GM19324 (cell line): ENCODE measurements at regions not wholly inside any gene's neighbourhood (a gene's known extent, or its start where the extent isn't known, plus 50 kb on each side); places are given as distances from the start of the nearest gene placed in this dataset.
"Not testable (repeated sequence)": the region's sequence is repeated elsewhere in the genome, so short reads cannot be mapped to it uniquely, and the experiment has no call there.

Experiments used
- ATAC-seq: cut with Tn5 transposase; IDR thresholded peaks from one replicate; pipeline ENCODE4 v1.9.1; 2021; ENCODE audit warnings: mild to moderate bottlenecking, moderate library complexity; ENCODE audit not compliant: unreplicated experiment, low FRiP score

- no peak for ATAC-seq
These were observed 152.7 kb downstream of the C4orf33 start for GRCh38 chr4:129248621-129249020.

GRCh38 chr4:129254126-129254525, 158.2 kb downstream of the C4orf33 start:
- ATAC-seq, result no peak

GRCh38 chr4:129254526-129254925, 158.6 kb downstream of the C4orf33 start:
- no peak for ATAC-seq

- no peak for ATAC-seq
These were observed 165.6 kb downstream of the C4orf33 start for GRCh38 chr4:129261584-129261983.

GRCh38 chr4:129264008-129264657, 168.2 kb downstream of the C4orf33 start:
- peak; percentile 97 for ATAC-seq

- ATAC-seq, result no peak
These were observed 182.9 kb downstream of the C4orf33 start for GRCh38 chr4:129278868-129279267.

GRCh38 chr4:129282293-129282692, 186.3 kb downstream of the C4orf33 start:
- no peak for ATAC-seq

- not testable (repeated sequence) for ATAC-seq
These were observed 196.2 kb downstream of the C4orf33 start for GRCh38 chr4:129292194-129292593.

GRCh38 chr4:129314781-129315180, 218.8 kb downstream of the C4orf33 start:
- no peak for ATAC-seq

GRCh38 chr4:129322920-129323319, 227.0 kb downstream of the C4orf33 start:
- no peak for ATAC-seq

GRCh38 chr4:129323658-129324057, 227.7 kb downstream of the C4orf33 start:
- no peak for ATAC-seq

GRCh38 chr4:129326571-129327460, 230.9 kb downstream of the C4orf33 start:
- no peak for ATAC-seq

GRCh38 chr4:129327637-129328036, 231.7 kb downstream of the C4orf33 start:
- no peak for ATAC-seq

- ATAC-seq, result no peak
These were observed 232.2 kb downstream of the C4orf33 start for GRCh38 chr4:129328162-129328561.

GRCh38 chr4:129334136-129334535, 238.2 kb downstream of the C4orf33 start:
- no peak for ATAC-seq

GRCh38 chr4:129335276-129335675, 239.3 kb downstream of the C4orf33 start:
- ATAC-seq, result no peak

GRCh38 chr4:129335818-129336217, 239.9 kb downstream of the C4orf33 start:
- no peak for ATAC-seq

GRCh38 chr4:129336457-129337227, 240.7 kb downstream of the C4orf33 start:
- ATAC-seq, result no peak

- ATAC-seq, result no peak
These were observed 241.3 kb downstream of the C4orf33 start for GRCh38 chr4:129337228-129337620.

- no peak for ATAC-seq
These were observed 247.0 kb downstream of the C4orf33 start for GRCh38 chr4:129342819-129343408.

GRCh38 chr4:129344058-129344457, 248.1 kb downstream of the C4orf33 start:
- ATAC-seq, result no peak
